Limb (tissue), 2 donors: ENCODE measurements at regions not wholly inside any gene's neighbourhood (a gene's known extent, or its start where the extent isn't known, plus 50 kb on each side); places are given as distances from the start of the nearest gene placed in this dataset.
"Not testable (repeated sequence)": the region's sequence is repeated elsewhere in the genome, so short reads cannot be mapped to it uniquely, and the experiment has no call there.

Experiments
- DNase-seq, 2 donors: peaks; one replicate each; pipeline ENCODE4 v3.0.0-alpha.2; 2016; ENCODE audit errors: extremely low spot score in 2 of 2

- DNase-seq = no peak
Measured at GRCh38 chrX:3950373-3950772, 236.9 kb upstream of the PRKX start.

DNA sequence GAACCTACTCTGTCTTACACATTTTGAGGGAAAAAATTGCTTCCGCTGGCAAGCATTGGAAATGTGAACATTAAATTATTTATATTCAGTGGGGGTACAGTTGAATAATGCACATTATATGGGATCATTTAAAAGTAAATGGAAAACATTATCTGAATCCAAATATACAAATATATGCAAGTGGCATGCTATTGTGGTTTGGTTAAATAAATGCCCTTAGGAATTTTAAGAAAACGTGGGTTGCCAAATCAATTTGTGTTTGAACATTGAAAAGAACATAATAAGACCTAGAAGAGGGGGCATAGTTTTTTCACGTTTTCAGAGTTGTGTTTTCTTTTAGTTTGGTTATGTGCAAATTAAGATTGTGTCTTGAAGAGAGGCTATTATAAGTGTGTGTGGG is 230.5 kb upstream of the PRKX start:
- DNase-seq = no peak

- peak in 1 of 2 donors; percentile 5 for DNase-seq
Measured at GRCh38 chrX:3940000-3940610, 226.7 kb upstream of the PRKX start.

- no peak for DNase-seq
Measured at GRCh38 chrX:3938587-3938986, 225.1 kb upstream of the PRKX start.

- not testable (repeated sequence) for DNase-seq
Measured at GRCh38 chrX:3935196-3935595, 221.7 kb upstream of the PRKX start.

DNA sequence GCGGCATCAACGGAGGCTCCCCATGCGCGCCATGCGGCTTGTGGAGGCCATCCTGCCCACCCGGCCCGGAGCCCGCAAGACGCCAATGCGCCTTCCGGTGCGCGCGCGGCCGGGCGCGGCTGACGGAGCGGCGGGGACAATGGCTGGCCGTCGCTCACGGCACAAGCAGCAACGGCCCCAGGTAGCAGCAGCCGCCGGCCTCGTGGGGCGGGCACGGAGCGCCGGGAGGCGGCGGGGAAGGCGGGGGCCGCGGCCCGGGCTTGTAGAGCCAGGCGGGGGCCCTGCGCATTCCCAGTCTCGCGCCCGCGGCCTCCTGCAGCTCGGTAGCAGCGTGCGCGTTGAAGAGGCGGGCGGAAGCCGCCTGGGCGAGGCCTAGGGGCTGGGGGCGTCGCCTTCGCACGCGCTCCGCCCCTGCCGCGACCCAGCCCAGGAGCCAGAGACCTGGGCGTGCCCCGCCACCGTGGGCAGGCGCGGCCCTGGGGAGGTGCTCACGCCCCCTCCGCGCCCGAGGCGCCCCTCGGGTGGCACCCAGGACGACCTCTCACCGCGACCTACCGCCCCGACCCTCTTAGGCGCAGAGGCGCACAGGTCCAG is 207.1 kb upstream of the PRKX start:
- not testable (repeated sequence) for DNase-seq

DNA sequence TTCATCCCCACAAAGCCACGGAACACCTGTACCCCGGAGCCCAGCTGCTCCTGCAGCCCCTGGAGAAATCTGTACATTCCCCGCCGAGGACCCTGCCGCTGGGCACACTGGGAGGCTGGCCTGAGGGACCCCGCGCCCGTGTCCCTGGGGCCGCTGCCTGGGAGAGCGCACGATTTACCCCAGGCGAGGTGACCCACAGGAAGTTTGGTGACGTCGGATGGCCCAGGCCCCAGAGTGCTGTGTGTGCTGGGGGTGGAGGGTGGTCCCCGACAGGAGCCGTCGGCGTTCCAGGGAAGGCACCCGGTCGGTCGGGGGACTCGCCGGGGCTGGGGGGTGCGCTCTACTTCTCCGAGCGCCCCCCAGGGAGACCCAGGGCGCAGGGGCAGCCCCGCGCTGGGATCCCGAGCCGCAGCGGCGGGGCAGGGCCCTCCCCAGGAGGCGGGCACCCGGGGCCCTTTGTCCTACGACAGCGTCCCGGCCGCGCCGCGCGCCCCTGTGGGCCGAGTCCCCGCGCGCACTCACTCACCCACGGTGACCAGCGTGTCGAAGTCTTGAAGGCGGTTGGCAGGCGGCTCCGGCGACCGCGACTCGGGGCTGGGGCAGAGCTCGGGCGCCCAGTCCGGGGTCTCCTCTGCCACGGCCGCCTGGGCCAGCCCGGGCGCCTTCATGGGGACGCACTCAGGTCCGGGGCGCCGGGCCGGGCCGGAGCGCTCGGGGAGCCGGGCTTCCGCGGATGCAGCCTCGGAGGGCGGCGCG is 206.4 kb upstream of the PRKX start:
- DNase-seq = not testable (repeated sequence)

GRCh38 chrX:3914813-3915212 is 201.4 kb upstream of the PRKX start:
- not testable (repeated sequence) for DNase-seq

DNA sequence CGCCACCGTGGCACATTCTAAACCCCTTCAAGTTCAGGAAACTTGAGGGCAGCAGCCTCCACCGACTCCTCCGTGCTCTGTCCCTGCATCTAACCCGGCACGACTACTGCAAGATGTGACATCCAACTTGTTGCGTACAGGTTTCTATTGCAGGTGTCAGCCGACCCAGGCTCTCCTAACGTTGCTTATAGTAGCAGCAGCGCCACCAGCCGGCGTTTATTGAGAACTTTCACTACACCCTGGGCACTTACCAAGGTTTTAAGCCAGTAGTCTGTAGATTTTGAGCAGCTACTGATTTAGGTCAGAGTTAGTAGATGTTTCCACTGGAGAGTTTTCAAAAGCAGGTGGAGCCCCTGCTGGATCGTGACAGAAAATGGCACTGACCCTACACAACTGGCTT is 200.6 kb upstream of the PRKX start:
- DNase-seq = not testable (repeated sequence)

DNA sequence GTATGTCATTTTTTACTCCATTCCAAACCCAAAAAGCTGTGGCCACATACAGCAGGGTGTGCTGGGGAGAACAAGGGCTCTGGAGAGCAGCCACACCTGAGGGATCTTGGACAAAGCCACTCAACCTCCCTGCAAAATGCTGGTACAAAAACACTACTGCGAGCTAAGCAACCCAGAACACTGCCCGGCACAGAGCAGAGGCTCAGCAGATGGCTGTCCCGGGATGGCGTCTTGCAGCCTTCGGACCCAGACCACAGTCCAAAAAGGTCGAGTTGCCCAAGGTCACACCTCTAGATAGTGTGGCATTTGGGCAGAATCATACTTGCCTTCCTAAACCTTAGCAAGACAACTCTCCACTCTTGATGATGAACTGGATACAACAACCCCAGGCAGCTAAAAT is 197.6 kb upstream of the PRKX start:
- DNase-seq = not testable (repeated sequence)

DNA sequence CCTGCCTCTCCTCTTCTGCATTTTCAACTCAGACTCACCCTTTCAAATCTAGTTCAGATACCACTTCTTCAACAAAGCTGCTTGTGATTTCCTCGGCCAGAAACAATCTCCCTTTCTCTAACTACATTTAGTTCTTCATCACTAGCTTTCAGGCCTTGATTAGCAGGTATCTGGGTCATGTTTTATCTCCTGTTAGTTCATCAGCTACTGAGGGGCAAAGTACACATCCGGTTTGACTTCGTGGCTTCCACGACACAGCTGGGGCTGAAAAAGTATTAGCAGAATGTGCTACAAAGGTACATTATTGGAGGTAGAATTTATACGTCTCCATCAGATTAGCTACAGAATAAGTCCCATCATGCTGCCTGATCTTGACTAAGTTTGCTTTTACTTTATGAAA is 197.2 kb upstream of the PRKX start:
- DNase-seq = not testable (repeated sequence)

- DNase-seq = not testable (repeated sequence)
Measured at GRCh38 chrX:3905522-3906258, 192.2 kb upstream of the PRKX start.

DNA sequence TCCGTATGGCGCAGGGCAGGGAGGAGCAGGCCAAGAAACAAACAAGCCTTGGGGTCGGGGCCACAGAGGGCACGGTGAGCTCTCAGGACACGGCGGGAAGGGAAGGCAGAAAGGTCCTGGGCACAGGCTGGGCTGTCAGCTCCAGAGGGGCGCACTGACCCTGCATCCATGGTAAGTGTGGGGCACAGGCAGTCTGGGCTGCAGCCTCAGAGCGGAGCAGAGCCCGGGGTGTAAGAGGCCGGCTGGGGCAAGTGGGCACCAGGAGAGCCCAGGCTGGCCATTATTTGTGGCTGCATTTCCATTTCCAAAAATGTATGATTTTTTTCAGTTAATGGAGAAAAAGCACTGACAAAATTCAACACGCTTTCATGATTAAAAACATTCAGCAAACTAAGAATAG is 188.8 kb upstream of the PRKX start:
- not testable (repeated sequence) for DNase-seq

DNA sequence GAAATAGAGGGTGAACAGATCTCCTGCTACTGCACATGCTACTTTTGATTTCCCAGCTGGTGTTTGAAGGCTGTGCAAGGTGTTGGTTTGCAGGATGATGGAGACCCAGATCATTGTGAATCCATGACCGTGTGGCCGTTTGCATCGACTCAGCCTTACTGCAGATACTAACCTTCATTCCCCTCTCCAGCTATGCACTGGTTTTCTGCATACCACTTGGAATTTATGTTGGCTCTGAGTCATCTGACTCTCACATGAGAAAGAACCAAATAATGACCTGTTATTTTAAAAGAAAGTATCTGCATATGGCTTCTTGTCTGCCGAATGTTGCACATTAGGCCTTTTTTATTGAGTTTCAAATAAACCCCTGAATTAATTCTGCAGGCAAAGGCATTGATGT is 183.3 kb upstream of the PRKX start:
- not testable (repeated sequence) for DNase-seq

- DNase-seq = not testable (repeated sequence)
Measured at GRCh38 chrX:3882553-3882920, 169.1 kb upstream of the PRKX start.

DNA sequence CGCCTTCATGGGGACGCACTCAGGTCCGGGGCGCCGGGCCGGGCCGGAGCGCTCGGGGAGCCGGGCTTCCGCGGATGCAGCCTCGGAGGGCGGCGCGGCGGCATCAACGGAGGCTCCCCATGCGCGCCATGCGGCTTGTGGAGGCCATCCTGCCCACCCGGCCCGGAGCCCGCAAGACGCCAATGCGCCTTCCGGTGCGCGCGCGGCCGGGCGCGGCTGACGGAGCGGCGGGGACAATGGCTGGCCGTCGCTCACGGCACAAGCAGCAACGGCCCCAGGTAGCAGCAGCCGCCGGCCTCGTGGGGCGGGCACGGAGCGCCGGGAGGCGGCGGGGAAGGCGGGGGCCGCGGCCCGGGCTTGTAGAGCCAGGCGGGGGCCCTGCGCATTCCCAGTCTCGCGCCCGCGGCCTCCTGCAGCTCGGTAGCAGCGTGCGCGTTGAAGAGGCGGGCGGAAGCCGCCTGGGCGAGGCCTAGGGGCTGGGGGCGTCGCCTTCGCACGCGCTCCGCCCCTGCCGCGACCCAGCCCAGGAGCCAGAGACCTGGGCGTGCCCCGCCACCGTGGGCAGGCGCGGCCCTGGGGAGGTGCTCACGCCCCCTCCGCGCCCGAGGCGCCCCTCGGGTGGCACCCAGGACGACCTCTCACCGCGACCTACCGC is 168.6 kb upstream of the PRKX start:
- DNase-seq = not testable (repeated sequence)

GRCh38 chrX:3881255-3881895 is 167.9 kb upstream of the PRKX start:
- not testable (repeated sequence) for DNase-seq

DNA sequence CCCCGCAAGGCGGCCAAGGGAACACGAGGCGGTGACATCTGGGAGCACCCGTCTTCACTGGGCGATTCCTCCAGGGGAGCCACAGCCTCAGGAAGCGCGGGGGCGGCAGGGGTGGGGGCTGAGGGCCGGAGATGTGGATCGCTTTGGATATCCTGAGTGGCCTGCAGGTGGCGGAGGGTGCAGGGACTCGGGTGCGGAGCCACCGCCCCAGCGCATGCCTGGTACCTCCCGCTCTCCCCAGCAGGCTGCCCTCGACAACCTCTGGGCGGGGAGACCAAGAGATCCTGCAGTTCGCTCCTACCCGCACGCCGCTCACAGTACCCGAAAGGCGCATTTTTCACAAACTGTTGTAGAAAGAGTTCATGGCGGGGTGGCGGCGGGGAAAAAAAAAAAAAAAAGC is 162.9 kb upstream of the PRKX start:
- DNase-seq = not testable (repeated sequence)

DNA sequence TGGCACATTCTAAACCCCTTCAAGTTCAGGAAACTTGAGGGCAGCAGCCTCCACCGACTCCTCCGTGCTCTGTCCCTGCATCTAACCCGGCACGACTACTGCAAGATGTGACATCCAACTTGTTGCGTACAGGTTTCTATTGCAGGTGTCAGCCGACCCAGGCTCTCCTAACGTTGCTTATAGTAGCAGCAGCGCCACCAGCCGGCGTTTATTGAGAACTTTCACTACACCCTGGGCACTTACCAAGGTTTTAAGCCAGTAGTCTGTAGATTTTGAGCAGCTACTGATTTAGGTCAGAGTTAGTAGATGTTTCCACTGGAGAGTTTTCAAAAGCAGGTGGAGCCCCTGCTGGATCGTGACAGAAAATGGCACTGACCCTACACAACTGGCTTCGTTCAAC is 162.2 kb upstream of the PRKX start:
- DNase-seq = not testable (repeated sequence)

DNA sequence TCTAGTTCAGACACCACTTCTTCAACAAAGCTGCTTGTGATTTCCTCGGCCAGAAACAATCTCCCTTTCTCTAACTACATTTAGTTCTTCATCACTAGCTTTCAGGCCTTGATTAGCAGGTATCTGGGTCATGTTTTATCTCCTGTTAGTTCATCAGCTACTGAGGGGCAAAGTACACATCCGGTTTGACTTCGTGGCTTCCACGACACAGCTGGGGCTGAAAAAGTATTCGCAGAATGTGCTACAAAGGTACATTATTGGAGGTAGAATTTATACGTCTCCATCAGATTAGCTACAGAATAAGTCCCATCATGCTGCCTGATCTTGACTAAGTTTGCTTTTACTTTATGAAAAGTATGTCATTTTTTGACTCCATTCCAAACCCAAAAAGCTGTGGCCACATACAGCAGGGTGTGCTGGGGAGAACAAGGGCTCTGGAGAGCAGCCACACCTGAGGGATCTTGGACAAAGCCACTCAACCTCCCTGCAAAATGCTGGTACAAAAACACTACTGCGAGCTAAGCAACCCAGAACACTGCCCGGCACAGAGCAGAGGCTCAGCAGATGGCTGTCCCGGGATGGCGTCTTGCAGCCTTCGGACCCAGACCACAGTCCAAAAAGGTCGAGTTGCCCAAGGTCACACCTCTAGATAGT is 158.9 kb upstream of the PRKX start:
- DNase-seq = not testable (repeated sequence)
